HG03521 (cell line): ENCODE measurements at regions not wholly inside any gene's neighbourhood (a gene's known extent, or its start where the extent isn't known, plus 50 kb on each side); places are given as distances from the start of the nearest gene placed in this dataset.
"Not testable (repeated sequence)": the region's sequence is repeated elsewhere in the genome, so short reads cannot be mapped to it uniquely, and the experiment has no call there.

ENCODE experiments used
- ATAC-seq: cut with Tn5 transposase; IDR thresholded peaks from one replicate; pipeline ENCODE4 v1.9.1; 2021; ENCODE audit warnings: mild to moderate bottlenecking, moderate library complexity; ENCODE audit not compliant: unreplicated experiment

GRCh38 chr20:1845163-1845523, 50.1 kb upstream of the SIRPA start:
- no peak for ATAC-seq

- peak; percentile 80 for ATAC-seq
Measured at GRCh38 chr20:1844325-1845162, 50.7 kb upstream of the SIRPA start.

- no peak for ATAC-seq
Measured at GRCh38 chr20:1842281-1842680, 52.9 kb upstream of the SIRPA start.

GRCh38 chr20:1841554-1842140, 53.6 kb upstream of the SIRPA start:
- ATAC-seq: no peak

- no peak for ATAC-seq
Measured at GRCh38 chr20:1840817-1841553, 54.2 kb upstream of the SIRPA start.

GRCh38 chr20:1839376-1840317, 55.6 kb upstream of the SIRPA start:
- ATAC-seq: not testable (repeated sequence)

- ATAC-seq: no peak
Measured at GRCh38 chr20:1838556-1839279, 56.5 kb upstream of the SIRPA start.

GRCh38 chr20:1835186-1836035, 59.8 kb upstream of the SIRPA start:
- no peak for ATAC-seq

- no peak for ATAC-seq
Measured at GRCh38 chr20:1833728-1834726, 61.2 kb upstream of the SIRPA start.

- no peak for ATAC-seq
Measured at GRCh38 chr20:1833216-1833615, 62.0 kb upstream of the SIRPA start.

GRCh38 chr20:1832634-1833033, 62.6 kb upstream of the SIRPA start:
- no peak for ATAC-seq

GRCh38 chr20:1831606-1832005, 63.6 kb upstream of the SIRPA start:
- no peak for ATAC-seq

- ATAC-seq: no peak
Measured at GRCh38 chr20:1831096-1831495, 64.1 kb upstream of the SIRPA start.

GRCh38 chr20:1830240-1830639, 65.0 kb upstream of the SIRPA start:
- ATAC-seq: no peak

- no peak for ATAC-seq
Measured at GRCh38 chr20:1829531-1829930, 65.7 kb upstream of the SIRPA start.

- ATAC-seq: no peak
Measured at GRCh38 chr20:1828786-1829131, 66.4 kb upstream of the SIRPA start.

GRCh38 chr20:1827974-1828785, 67.0 kb upstream of the SIRPA start:
- ATAC-seq: no peak
